ENCODE measurements at regions not wholly inside any gene's neighbourhood (a gene's known extent, or its start where the extent isn't known, plus 50 kb on each side); places are given as distances from the start of the nearest gene placed in this dataset.

DNA sequence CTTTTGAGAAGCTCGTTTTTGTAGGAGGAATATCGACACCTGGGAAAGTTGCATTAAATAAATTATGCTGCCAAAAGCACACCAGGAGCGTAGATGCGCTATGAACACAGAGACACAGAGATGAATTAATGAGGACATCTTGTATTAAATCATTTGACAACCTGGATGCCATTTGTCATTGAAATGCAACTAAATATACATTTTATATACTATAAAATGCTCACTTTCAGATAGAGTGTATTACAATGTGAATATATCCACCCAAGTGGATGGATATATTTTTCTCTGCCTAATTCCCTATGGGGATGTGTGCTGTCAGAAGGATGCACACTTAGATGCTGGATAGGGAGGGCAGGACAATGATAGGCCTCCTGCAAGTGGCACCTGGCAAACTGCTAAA lies 426.2 kb downstream of the RIT2 start:
- 85 to 89% methylated on average over 4 of the region's 4 CpGs for WGBS, 2 donors
- no peaks in the 10 kb centered on the region for H3K36me3 ChIP-seq (ENCODE audit: low read depth, missing control alignments)
- no peak for TF ChIP-seq POLR2A (IDR thresholded peaks at IDR 0.05)
- TF ChIP-seq, protein P1, sequence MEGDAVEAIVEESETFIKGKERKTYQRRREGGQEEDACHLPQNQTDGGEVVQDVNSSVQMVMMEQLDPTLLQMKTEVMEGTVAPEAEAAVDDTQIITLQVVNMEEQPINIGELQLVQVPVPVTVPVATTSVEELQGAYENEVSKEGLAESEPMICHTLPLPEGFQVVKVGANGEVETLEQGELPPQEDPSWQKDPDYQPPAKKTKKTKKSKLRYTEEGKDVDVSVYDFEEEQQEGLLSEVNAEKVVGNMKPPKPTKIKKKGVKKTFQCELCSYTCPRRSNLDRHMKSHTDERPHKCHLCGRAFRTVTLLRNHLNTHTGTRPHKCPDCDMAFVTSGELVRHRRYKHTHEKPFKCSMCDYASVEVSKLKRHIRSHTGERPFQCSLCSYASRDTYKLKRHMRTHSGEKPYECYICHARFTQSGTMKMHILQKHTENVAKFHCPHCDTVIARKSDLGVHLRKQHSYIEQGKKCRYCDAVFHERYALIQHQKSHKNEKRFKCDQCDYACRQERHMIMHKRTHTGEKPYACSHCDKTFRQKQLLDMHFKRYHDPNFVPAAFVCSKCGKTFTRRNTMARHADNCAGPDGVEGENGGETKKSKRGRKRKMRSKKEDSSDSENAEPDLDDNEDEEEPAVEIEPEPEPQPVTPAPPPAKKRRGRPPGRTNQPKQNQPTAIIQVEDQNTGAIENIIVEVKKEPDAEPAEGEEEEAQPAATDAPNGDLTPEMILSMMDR (IDR thresholded peaks at IDR 0.05): no peak
- H3K4me3 ChIP-seq: no peak overlapping the region
- H3K27me3 ChIP-seq: no peaks in the 10 kb centered on the region
- H3K27ac ChIP-seq: no peak overlapping the region
- H3K9me3 ChIP-seq: no peaks in the 10 kb centered on the region
- H3K4me1 ChIP-seq: no peaks in the 10 kb centered on the region
- no peak for DNase-seq
- intact Hi-C loops (cut with DNase I; ENCODE audit: low total_unique reads): no loop called here

Small RNAs in the stretch of these regions (small RNA-seq; reads per million reads assigned to genes)
- gene RNA5SP454: 0 reads per million in 2 donors

All from testis (tissue), 2 donors.